B cell (primary cell): ENCODE measurements at regions not wholly inside any gene's neighbourhood (a gene's known extent, or its start where the extent isn't known, plus 50 kb on each side); places are given as distances from the start of the nearest gene placed in this dataset.

Source experiments
- ATAC-seq: fragments of 200-7000 bp; cut with Tn5 transposase; one replicate; pipeline ENCODE4 v1.10.0; 2021; ENCODE audit warnings: low read depth, mild to moderate bottlenecking, moderate number of reproducible peaks, moderate library complexity
- CTCF ChIA-PET: fragments of 350-600 bp; sonication (Branson Sonifier 250); formaldehyde crosslinking; loops from one replicate; lab custom pipeline; 2021; ENCODE audit warnings: antibody characterized with exemption, inconsistent platforms; lab: Charles Lee
- POLR2A ChIA-PET: fragments of 350-600 bp; sonication (Branson Sonifier 250); formaldehyde crosslinking; loops from one replicate; lab custom pipeline; 2021; ENCODE audit warnings: antibody characterized with exemption; lab: Charles Lee
- DNase-seq: peaks from one replicate; pipeline ENCODE4 v3.0.0; 2013
- H2AFZ ChIP-seq: 2 replicates; pipeline ENCODE4 v1.6.1; 2012; ENCODE audit warnings: mild to moderate bottlenecking, low read depth, low read length; ENCODE audit not compliant: insufficient read depth, poor library complexity, severe bottlenecking
- H3K27ac ChIP-seq, 2 donors: 1 replicate in 1 of 2; 2 replicates in 1 of 2; pipeline ENCODE4 v1.5.1; 2012 to 2013; ENCODE audit warnings: low read length in 2 of 2, mild to moderate bottlenecking in 2 of 2, moderate library complexity in 1 of 2
- H3K27me3 ChIP-seq, 4 experiments: fragments of 200-600 bp in 1 of 4; sonication (generic) in 1 of 4; replicated peaks in 1 of 4; 1 replicate in 2 of 4; 2 replicates in 2 of 4; pipeline versions ENCODE4 v1.6.1 to v1.7.0; 2013 to 2016; ENCODE audit warnings: low read length in 3 of 4, mild to moderate bottlenecking in 2 of 4, mixed read lengths in 1 of 4, moderate library complexity in 1 of 4; ENCODE audit not compliant: insufficient read depth in 4 of 4, control insufficient read depth in 3 of 4; ENCODE audit errors: control extremely low read depth in 1 of 4
- H3K36me3 ChIP-seq, 2 experiments: replicated peaks in 1 of 2; 1 replicate in 1 of 2; 2 replicates in 1 of 2; pipeline versions ENCODE4 v1.6.1 to v1.7.1; 2013; ENCODE audit warnings: low read length in 1 of 2; ENCODE audit not compliant: insufficient read depth in 2 of 2, control insufficient read depth in 1 of 2; ENCODE audit errors: control extremely low read depth in 1 of 2, extremely low read depth in 1 of 2
- H3K4me1 ChIP-seq, 2 donors: fragments of 200-600 bp in 1 of 2; sonication (generic) in 1 of 2; 1 replicate in 1 of 2; 2 replicates in 1 of 2; pipeline versions ENCODE4 v1.5.1 to v1.6.1; 2013 to 2017; ENCODE audit warnings: low read length in 2 of 2; ENCODE audit not compliant: control insufficient read depth in 2 of 2, insufficient read depth in 2 of 2
- H3K4me2 ChIP-seq: replicated peaks from 2 replicates; pipeline ENCODE3; 2012; ENCODE audit warnings: mild to moderate bottlenecking, low read depth, low read length; ENCODE audit not compliant: poor library complexity, severe bottlenecking
- H3K4me3 ChIP-seq, 5 experiments: fragments of 200-600 bp in 1 of 5; sonication (generic) in 1 of 5; 1 replicate in 3 of 5; 2 replicates in 2 of 5; pipeline versions ENCODE4 v1.5.1 to v1.7.0; 2011 to 2016; ENCODE audit warnings: low read length in 4 of 5, mild to moderate bottlenecking in 4 of 5, low read depth in 2 of 5, control low read depth in 1 of 5, moderate library complexity in 1 of 5; ENCODE audit not compliant: insufficient read depth in 1 of 5; ENCODE audit errors: control extremely low read depth in 1 of 5, extremely low read depth in 1 of 5
- H3K79me2 ChIP-seq: fragments of 200-600 bp; sonication (generic); one replicate; pipeline ENCODE4 v1.6.0; 2016; ENCODE audit warnings: low read length; ENCODE audit not compliant: control insufficient read depth, insufficient read depth
- H3K9ac ChIP-seq: fragments of 200-600 bp; sonication (generic); 2 replicates; pipeline ENCODE4 v1.6.1; 2017; ENCODE audit warnings: mild to moderate bottlenecking, low read length, moderate library complexity
- H3K9me3 ChIP-seq, 3 donors: one replicate each; pipeline versions ENCODE4 v1.6.1 to v1.7.1; 2013; ENCODE audit warnings: low read length in 2 of 3; ENCODE audit not compliant: control insufficient read depth in 2 of 3, insufficient read depth in 1 of 3; ENCODE audit errors: control extremely low read depth in 1 of 3
- H4K20me1 ChIP-seq: 2 replicates; pipeline ENCODE4 v1.6.0; 2012; ENCODE audit warnings: mild to moderate bottlenecking, low read length; ENCODE audit not compliant: insufficient read depth, control insufficient read depth, poor library complexity, severe bottlenecking
- H3K27ac Mint-ChIP-seq: one replicate; pipeline ENCODE4 v1.8.0; 2021; ENCODE audit warnings: mixed read lengths
- H3K27me3 Mint-ChIP-seq: one replicate; pipeline ENCODE4 v1.8.0; 2021; ENCODE audit warnings: mixed read lengths
- H3K4me1 Mint-ChIP-seq: one replicate; pipeline ENCODE4 v1.8.0; 2021; ENCODE audit warnings: mixed read lengths
- H3K4me3 Mint-ChIP-seq: one replicate; pipeline ENCODE4 v1.8.0; 2021; ENCODE audit warnings: mixed read lengths
- H3K9me3 Mint-ChIP-seq: one replicate; pipeline ENCODE4 v1.8.0; 2022; ENCODE audit warnings: mixed read lengths; ENCODE audit not compliant: insufficient read depth
- EZH2 ChIP-seq: IDR thresholded peaks from 2 replicates; pipeline ENCODE4 v1.6.1; 2012; ENCODE audit warnings: borderline replicate concordance, low read depth, mild to moderate bottlenecking, moderate library complexity, low read length; ENCODE audit not compliant: insufficient read depth, poor library complexity, severe bottlenecking
- WGBS: methylation state at CpG from one replicate; pipeline ENCODE4 v1.1.5; 2013; ENCODE audit warnings: missing lambda C conversion rate; ENCODE audit not compliant: insufficient coverage; 5-methylcytosine and 5-hydroxymethylcytosine counted together
- intact Hi-C: fragments of 100-400 bp; cut with micrococcal nuclease; formaldehyde crosslinking; loops from one replicate; pipeline ENCODE4 v1.10.0; 2022
- TF ChIP-seq, protein P1 (sequence below): fragments of 200-600 bp; IDR thresholded peaks from one replicate; pipeline ENCODE4 v1.8.0; 2022; ENCODE audit warnings: antibody characterized with exemption, mild to moderate bottlenecking

DNA sequence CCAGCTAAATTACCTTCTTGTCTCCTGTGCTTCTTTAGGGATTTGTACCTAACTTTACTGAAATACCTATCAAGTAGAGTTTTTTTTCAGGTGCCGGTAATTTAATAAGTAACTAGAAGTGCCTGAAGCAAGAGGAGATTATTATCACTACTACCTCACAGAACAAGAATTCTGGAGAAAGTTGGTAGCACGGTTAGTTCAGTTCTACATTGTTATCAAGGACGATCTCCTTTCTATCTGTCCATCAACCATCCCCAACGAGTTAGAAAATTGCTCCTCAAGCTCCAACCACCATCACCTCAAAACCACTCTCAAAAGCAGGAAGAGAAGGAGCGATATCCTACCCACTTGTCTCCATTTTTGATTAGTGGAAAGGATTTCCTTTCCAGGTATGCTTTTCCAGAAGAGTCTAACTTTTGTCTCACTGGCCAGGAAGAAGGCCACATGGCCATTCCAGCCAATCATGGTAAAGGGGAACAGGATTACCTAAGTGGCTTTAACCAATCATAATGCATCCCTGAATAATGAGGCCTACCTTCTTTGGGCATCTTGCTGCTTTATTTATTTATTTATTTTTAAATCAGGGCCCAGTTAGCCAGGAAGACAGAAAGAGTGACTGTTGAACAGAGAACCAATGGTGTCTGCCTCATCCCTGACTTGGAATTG, 265.2 kb downstream of the SNX13 start:
- Mint-ChIP-seq H3K27ac (no peak overlapping the region), H3K9me3 (no peaks in the 10 kb centered on the region), H3K4me1 (no peaks in the 10 kb centered on the region), H3K27me3 (no peaks in the 10 kb centered on the region), H3K4me3 (no peak overlapping the region)
- Histone ChIP-seq H3K4me1 (no peaks in the 10 kb centered on the region), H3K27ac (no peak overlapping the region), H3K9me3 (no peaks in the 10 kb centered on the region), H4K20me1 (no peaks in the 10 kb centered on the region), H3K4me2 (no peak overlapping the region), H3K4me3 (no peak overlapping the region), H3K9ac (no peak overlapping the region), H3K27me3 (no peaks in the 10 kb centered on the region), H3K36me3 (no peaks in the 10 kb centered on the region), H3K79me2 (no peaks in the 10 kb centered on the region), H2AFZ (no peak overlapping the region)
- ATAC-seq (no peak), DNase-seq (no peak)
- CTCF ChIA-PET: interaction anchor here (1.5 kb wide), 1 partner anchor 9 kb away, joined by 3 read pairs; no protein-coding TSS in a partner anchor
- POLR2A ChIA-PET: no interaction called here
- no CpG with 5 or more reads among the region's 5 CpGs for WGBS
- TF ChIP-seq, protein P1, sequence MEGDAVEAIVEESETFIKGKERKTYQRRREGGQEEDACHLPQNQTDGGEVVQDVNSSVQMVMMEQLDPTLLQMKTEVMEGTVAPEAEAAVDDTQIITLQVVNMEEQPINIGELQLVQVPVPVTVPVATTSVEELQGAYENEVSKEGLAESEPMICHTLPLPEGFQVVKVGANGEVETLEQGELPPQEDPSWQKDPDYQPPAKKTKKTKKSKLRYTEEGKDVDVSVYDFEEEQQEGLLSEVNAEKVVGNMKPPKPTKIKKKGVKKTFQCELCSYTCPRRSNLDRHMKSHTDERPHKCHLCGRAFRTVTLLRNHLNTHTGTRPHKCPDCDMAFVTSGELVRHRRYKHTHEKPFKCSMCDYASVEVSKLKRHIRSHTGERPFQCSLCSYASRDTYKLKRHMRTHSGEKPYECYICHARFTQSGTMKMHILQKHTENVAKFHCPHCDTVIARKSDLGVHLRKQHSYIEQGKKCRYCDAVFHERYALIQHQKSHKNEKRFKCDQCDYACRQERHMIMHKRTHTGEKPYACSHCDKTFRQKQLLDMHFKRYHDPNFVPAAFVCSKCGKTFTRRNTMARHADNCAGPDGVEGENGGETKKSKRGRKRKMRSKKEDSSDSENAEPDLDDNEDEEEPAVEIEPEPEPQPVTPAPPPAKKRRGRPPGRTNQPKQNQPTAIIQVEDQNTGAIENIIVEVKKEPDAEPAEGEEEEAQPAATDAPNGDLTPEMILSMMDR: no peak
- no peak for TF ChIP-seq EZH2
- intact Hi-C loops: loop anchor here (10.0 kb wide), 1 partner anchor 690 kb away; no protein-coding TSS in a partner anchor

DNA sequence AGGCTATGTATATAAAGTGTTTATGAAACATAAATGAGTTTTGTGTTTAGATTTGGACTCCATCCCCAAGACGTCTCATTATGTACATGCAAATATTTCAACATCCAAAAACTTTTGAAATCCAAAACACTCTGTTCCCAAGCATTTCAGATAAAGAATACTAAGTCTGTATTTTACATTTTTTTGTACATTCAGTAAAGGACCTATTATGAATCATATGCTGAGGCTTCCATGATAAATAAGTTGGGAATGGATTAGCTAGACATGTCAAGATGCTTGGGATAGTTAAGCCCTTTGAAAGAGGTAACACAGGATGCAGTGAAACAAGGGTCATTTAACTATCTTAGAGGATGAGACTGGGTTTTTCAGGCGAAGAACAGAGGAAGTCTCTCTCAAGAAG, 262.9 kb downstream of the SNX13 start:
- Histone ChIP-seq H3K27me3 (no peaks in the 10 kb centered on the region), H3K36me3 (no peaks in the 10 kb centered on the region), H3K4me3 (no peak overlapping the region), H3K9me3 (no peaks in the 10 kb centered on the region), H3K27ac (no peak overlapping the region), H3K79me2 (no peaks in the 10 kb centered on the region), H4K20me1 (no peaks in the 10 kb centered on the region), H2AFZ (no peak overlapping the region), H3K9ac (no peak overlapping the region), H3K4me1 (no peaks in the 10 kb centered on the region), H3K4me2 (no peak overlapping the region)
- H3K27ac Mint-ChIP-seq: no peak overlapping the region
- ATAC-seq (no peak), DNase-seq (no peak)
- ChIA-PET CTCF (interaction anchor here (7.7 kb wide), 1 partner anchor 667 kb away, joined by 69 read pairs; no protein-coding TSS in a partner anchor), POLR2A (no interaction called here)
- H3K9me3 Mint-ChIP-seq: no peaks in the 10 kb centered on the region
- intact Hi-C loops: loop anchor here (10.0 kb wide), 1 partner anchor 693 kb away; no protein-coding TSS in a partner anchor
- no peaks in the 10 kb centered on the region for H3K27me3 Mint-ChIP-seq
- no peak overlapping the region for H3K4me3 Mint-ChIP-seq
- TF ChIP-seq, protein P1: no peak
- no peak for TF ChIP-seq EZH2
- WGBS: 100% methylated on average over 1 of the region's 2 CpGs
- H3K4me1 Mint-ChIP-seq: no peaks in the 10 kb centered on the region
